Lung (tissue), 11 donors: ENCODE measurements at regions not wholly inside any gene's neighbourhood (a gene's known extent, or its start where the extent isn't known, plus 50 kb on each side); places are given as distances from the start of the nearest gene placed in this dataset.

Experiments used
- ATAC-seq: fragments of 200-7000 bp; cut with Tn5 transposase; one replicate; pipeline ENCODE4 v1.9.1; 2020; ENCODE audit warnings: moderate number of reproducible peaks; ENCODE audit not compliant: insufficient read depth, low FRiP score
- DNase-seq, 3 donors: peaks; one replicate each; pipeline ENCODE4 v3.0.0-alpha.2; 2013 to 2017
- H3K27ac ChIP-seq, 2 donors: one replicate each; pipeline ENCODE4 v1.5.1; 2013; ENCODE audit warnings: mild to moderate bottlenecking in 2 of 2, moderate library complexity in 2 of 2, control low read depth in 1 of 2, inconsistent platforms in 1 of 2, low read depth in 1 of 2, low read length in 1 of 2
- H3K27me3 ChIP-seq, 3 donors: one replicate each; pipeline ENCODE4 v1.5.1; 2013; ENCODE audit warnings: low read length in 2 of 3; ENCODE audit not compliant: control insufficient read depth in 3 of 3, insufficient read depth in 3 of 3
- H3K36me3 ChIP-seq, 4 donors: one replicate each; pipeline ENCODE4 v1.5.1; 2013; ENCODE audit warnings: low read length in 4 of 4, mild to moderate bottlenecking in 1 of 4, moderate library complexity in 1 of 4; ENCODE audit not compliant: control insufficient read depth in 4 of 4, insufficient read depth in 4 of 4
- H3K4me1 ChIP-seq, 5 donors: one replicate each; pipeline ENCODE4 v1.5.1; 2013; ENCODE audit warnings: low read length in 5 of 5, mild to moderate bottlenecking in 2 of 5, moderate library complexity in 1 of 5; ENCODE audit not compliant: control insufficient read depth in 5 of 5, insufficient read depth in 5 of 5
- H3K4me3 ChIP-seq: one replicate; pipeline ENCODE4 v1.5.1; 2013; ENCODE audit warnings: mild to moderate bottlenecking, control low read depth, moderate library complexity
- H3K9ac ChIP-seq, 2 donors: one replicate each; pipeline ENCODE4 v1.5.1; 2013; ENCODE audit warnings: low read length in 2 of 2, control low read depth in 1 of 2; ENCODE audit not compliant: insufficient read depth in 1 of 2
- H3K9me3 ChIP-seq, 4 donors: one replicate each; pipeline ENCODE4 v1.5.1; 2013; ENCODE audit warnings: low read length in 3 of 4, mild to moderate bottlenecking in 1 of 4, moderate library complexity in 1 of 4; ENCODE audit not compliant: control insufficient read depth in 4 of 4, insufficient read depth in 3 of 4
- CTCF ChIP-seq: IDR thresholded peaks from 2 replicates; pipeline ENCODE4 v1.5.1; 2012; ENCODE audit warnings: mild to moderate bottlenecking; ENCODE audit errors: control extremely low read depth, extremely low read depth
- WGBS, 2 donors: extraction: QIAGEN DNeasy Blood & Tissue Kit; methylation state at CpG; one replicate each; pipeline ENCODE4 v1.1.7; 2013; 5-methylcytosine and 5-hydroxymethylcytosine counted together
- donor health status: control.
- donor health status: control.
- donor health status: Bipolar disorder and iron deficiency.
- donor health status: healthy.
- donor health status: DM: yes; HTN: yes; CAD: no.

GRCh38 chr2:128503399-128504245, 185.0 kb upstream of the HS6ST1 start:
- no peak overlapping the region for H3K4me3 ChIP-seq
- ATAC-seq (no peak), DNase-seq (peak in 1 of 3 donors; percentile 18)
- H3K27ac ChIP-seq: no peak overlapping the region
- WGBS, 2 donors: 76 to 82% methylated on average over 19 of the region's 19 CpGs
- no peaks in the 10 kb centered on the region for H3K36me3 ChIP-seq
- H3K4me1 ChIP-seq: peaks cover 0 to 31% (median 8%) of the 10 kb centered on the region in 5 donors
- no peak for TF ChIP-seq CTCF
- no peaks in the 10 kb centered on the region for H3K9me3 ChIP-seq
- H3K9ac ChIP-seq: no peak overlapping the region
- H3K27me3 ChIP-seq: no peaks in the 10 kb centered on the region

GRCh38 chr2:128504246-128505149, 185.8 kb upstream of the HS6ST1 start:
- Histone ChIP-seq H3K27me3 (no peaks in the 10 kb centered on the region), H3K36me3 (no peaks in the 10 kb centered on the region), H3K9me3 (no peaks in the 10 kb centered on the region), H3K9ac (no peak overlapping the region), H3K27ac (no peak overlapping the region), H3K4me3 (no peak overlapping the region), H3K4me1 (peaks cover 0 to 29% (median 8%) of the 10 kb centered on the region in 5 donors)
- WGBS, 2 donors: 71 to 82% methylated on average over 11 of the region's 11 CpGs
- TF ChIP-seq CTCF: no peak
- DNase-seq (peak in 1 of 3 donors; percentile 7), ATAC-seq (no peak)

DNA sequence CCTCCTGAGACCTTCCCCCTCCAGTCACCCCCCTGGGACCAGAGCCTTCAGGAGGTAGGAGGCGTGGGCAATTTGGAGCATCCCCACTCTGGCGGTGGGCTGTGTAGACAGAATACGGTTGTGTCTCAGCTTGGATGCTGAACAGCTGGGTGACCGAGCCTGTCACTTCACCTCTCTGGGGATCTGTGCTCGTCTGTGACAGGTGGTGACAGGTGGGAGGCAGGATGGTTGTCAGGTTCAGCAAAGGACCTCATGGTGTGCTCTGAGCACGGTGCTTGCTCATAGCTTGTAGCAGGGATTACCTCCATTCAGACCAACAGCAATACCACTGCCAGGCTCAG, 186.5 kb upstream of the HS6ST1 start:
- DNase-seq (peak in 1 of 3 donors; percentile 11), ATAC-seq (no peak)
- WGBS, 2 donors: 85% methylated on average over 6 of the region's 6 CpGs

More for the DNA sequence above, 186.5 kb upstream of the HS6ST1 start:
- Histone ChIP-seq H3K27ac (no peak overlapping the region), H3K27me3 (no peaks in the 10 kb centered on the region), H3K9me3 (no peaks in the 10 kb centered on the region), H3K9ac (no peak overlapping the region), H3K4me3 (no peak overlapping the region), H3K4me1 (peaks cover 0 to 29% (median 6%) of the 10 kb centered on the region in 5 donors), H3K36me3 (no peaks in the 10 kb centered on the region)
- no peak for TF ChIP-seq CTCF
